H9 (cell line): ENCODE measurements at regions not wholly inside any gene's neighbourhood (a gene's known extent, or its start where the extent isn't known, plus 50 kb on each side); places are given as distances from the start of the nearest gene placed in this dataset.

Experiments used
- DNase-seq: peaks from one replicate; pipeline ENCODE4 v3.0.0-alpha.2; 2017
- H2AFZ ChIP-seq: one replicate; pipeline ENCODE4 v1.6.1; 2013; ENCODE audit warnings: mild to moderate bottlenecking, low read length, control low read depth, moderate library complexity
- H2AK5ac ChIP-seq: 2 replicates; pipeline ENCODE4 v1.6.1; 2013; ENCODE audit warnings: low read length, control low read depth, mixed read lengths; ENCODE audit not compliant: insufficient read length
- H2BK120ac ChIP-seq: one replicate; pipeline ENCODE4 v1.6.1; 2013; ENCODE audit warnings: low read depth, mild to moderate bottlenecking, low read length, control low read depth, inconsistent platforms; ENCODE audit not compliant: poor library complexity, severe bottlenecking
- H2BK12ac ChIP-seq: 2 replicates; pipeline ENCODE4 v1.6.1; 2013; ENCODE audit warnings: low read length, control low read depth, mixed read lengths, low read depth; ENCODE audit not compliant: insufficient read length
- H2BK15ac ChIP-seq: 2 replicates; pipeline ENCODE4 v1.6.1; 2013; ENCODE audit warnings: low read depth, low read length, control low read depth
- H2BK20ac ChIP-seq: one replicate; pipeline ENCODE4 v1.6.1; 2013; ENCODE audit warnings: low read depth, mild to moderate bottlenecking, low read length, control low read depth, inconsistent platforms; ENCODE audit not compliant: poor library complexity, severe bottlenecking
- H2BK5ac ChIP-seq: 2 replicates; pipeline ENCODE4 v1.6.1; 2013; ENCODE audit warnings: low read length, control low read depth, mixed read lengths; ENCODE audit not compliant: insufficient read length
- H3K14ac ChIP-seq: 2 replicates; pipeline ENCODE4 v1.6.1; 2013; ENCODE audit warnings: low read length, control low read depth; ENCODE audit not compliant: insufficient read depth
- H3K18ac ChIP-seq: 2 replicates; pipeline ENCODE4 v1.6.1; 2013; ENCODE audit warnings: low read depth, mild to moderate bottlenecking, mixed read lengths, low read length, control low read depth; ENCODE audit not compliant: insufficient read length
- H3K23ac ChIP-seq: 2 replicates; pipeline ENCODE4 v1.6.1; 2013; ENCODE audit warnings: low read length, control low read depth, mixed read lengths, low read depth; ENCODE audit not compliant: insufficient read length
- H3K23me2 ChIP-seq: 2 replicates; pipeline ENCODE4 v1.6.1; 2013; ENCODE audit warnings: low read depth, mild to moderate bottlenecking, mixed read lengths, low read length, control low read depth; ENCODE audit not compliant: insufficient read length, poor library complexity, severe bottlenecking
- H3K27ac ChIP-seq: 2 replicates; pipeline ENCODE4 v1.5.1; 2013; ENCODE audit warnings: low read length, control low read depth, mixed read lengths, low read depth; ENCODE audit not compliant: insufficient read length
- H3K27me3 ChIP-seq: 2 replicates; pipeline ENCODE4 v1.6.1; 2013; ENCODE audit warnings: low read length, control low read depth, inconsistent platforms; ENCODE audit not compliant: insufficient read depth
- H3K4ac ChIP-seq: 2 replicates; pipeline ENCODE4 v1.6.1; 2013; ENCODE audit warnings: low read depth, mild to moderate bottlenecking, control low read depth, inconsistent platforms, low read length, moderate library complexity
- H3K4me1 ChIP-seq: 2 replicates; pipeline ENCODE4 v1.6.1; 2013; ENCODE audit warnings: low read length, control low read depth, inconsistent platforms; ENCODE audit not compliant: insufficient read depth
- H3K4me2 ChIP-seq: 2 replicates; pipeline ENCODE4 v1.6.1; 2013; ENCODE audit warnings: low read length, control low read depth, mixed read lengths; ENCODE audit not compliant: insufficient read length, insufficient read depth
- H3K56ac ChIP-seq: 2 replicates; pipeline ENCODE4 v1.6.1; 2013; ENCODE audit warnings: low read depth, mild to moderate bottlenecking, mixed read lengths, low read length, control low read depth; ENCODE audit not compliant: insufficient read length
- H3K79me1 ChIP-seq: 2 replicates; pipeline ENCODE4 v1.6.1; 2013; ENCODE audit warnings: low read depth, mild to moderate bottlenecking, moderate library complexity, low read length, control low read depth, inconsistent platforms; ENCODE audit not compliant: insufficient read depth, poor library complexity, severe bottlenecking
- H3K79me2 ChIP-seq: 2 replicates; pipeline ENCODE4 v1.6.1; 2013; ENCODE audit warnings: low read length, control low read depth, inconsistent platforms; ENCODE audit not compliant: insufficient read depth
- H3K9ac ChIP-seq: 2 replicates; pipeline ENCODE4 v1.6.1; 2013; ENCODE audit warnings: low read length, control low read depth, mixed read lengths; ENCODE audit not compliant: insufficient read length; ENCODE audit errors: extremely low read depth
- H3K9me3 ChIP-seq: one replicate; pipeline ENCODE4 v1.6.1; 2013; ENCODE audit warnings: low read depth, low read length, inconsistent platforms; ENCODE audit not compliant: control insufficient read depth
- H3T11ph ChIP-seq: one replicate; pipeline ENCODE4 v1.6.1; 2013; ENCODE audit warnings: mild to moderate bottlenecking, low read length, control low read depth, inconsistent platforms
- H4K20me1 ChIP-seq: one replicate; pipeline ENCODE4 v1.6.1; 2013; ENCODE audit not compliant: control insufficient read depth, insufficient read length, insufficient read depth
- H4K5ac ChIP-seq: 2 replicates; pipeline ENCODE4 v1.6.1; 2013; ENCODE audit warnings: low read depth, mild to moderate bottlenecking, mixed read lengths, low read length, control low read depth; ENCODE audit not compliant: insufficient read length
- H4K8ac ChIP-seq: replicated peaks from 2 replicates; pipeline ENCODE4 v1.6.1; 2013; ENCODE audit warnings: low read length, control low read depth, mixed read lengths, low read depth; ENCODE audit not compliant: insufficient read length
- H4K91ac ChIP-seq: 2 replicates; pipeline ENCODE4 v1.6.1; 2013; ENCODE audit warnings: low read depth, mild to moderate bottlenecking, moderate library complexity, mixed read lengths, low read length, control low read depth; ENCODE audit not compliant: insufficient read length
- H3K27ac Mint-ChIP-seq, 3 experiments: 2 replicates in 2 of 3; 3 replicates in 1 of 3; pipeline ENCODE4 v1.8.0; 2020 to 2021; ENCODE audit warnings: mixed read lengths in 3 of 3, mild to moderate bottlenecking in 1 of 3, moderate library complexity in 1 of 3
- H3K27me3 Mint-ChIP-seq: 2 replicates; pipeline ENCODE4 v1.8.0; 2021; ENCODE audit warnings: low read depth, mild to moderate bottlenecking, moderate library complexity, mixed read lengths
- H3K36me3 Mint-ChIP-seq, 3 experiments: 2 replicates in 2 of 3; 3 replicates in 1 of 3; pipeline ENCODE4 v1.8.0; 2020 to 2021; ENCODE audit warnings: low read depth in 3 of 3, mixed read lengths in 3 of 3; ENCODE audit not compliant: insufficient read depth in 1 of 3
- H3K4me1 Mint-ChIP-seq, 2 experiments: 2 replicates each; pipeline ENCODE4 v1.8.0; 2020; ENCODE audit warnings: mixed read lengths in 2 of 2
- H3K4me3 Mint-ChIP-seq, 2 experiments: 2 replicates in 1 of 2; 3 replicates in 1 of 2; pipeline ENCODE4 v1.8.0; 2020 to 2021; ENCODE audit warnings: mild to moderate bottlenecking in 2 of 2, mixed read lengths in 2 of 2, moderate library complexity in 1 of 2
- H3K9me3 Mint-ChIP-seq, 2 experiments: 2 replicates in 1 of 2; 3 replicates in 1 of 2; pipeline ENCODE4 v1.8.0; 2020; ENCODE audit warnings: mild to moderate bottlenecking in 2 of 2, mixed read lengths in 2 of 2, moderate library complexity in 1 of 2
- CTCF ChIP-seq: fragments of 200-600 bp; sonication (generic); conservative IDR thresholded peaks from 3 replicates; pipeline ENCODE4 v1.8.0; 2021; ENCODE audit warnings: antibody characterized with exemption, mild to moderate bottlenecking
- WGBS: extraction: QIAGEN DNeasy Blood & Tissue Kit; methylation state at CpG from one replicate; pipeline ENCODE4 v1.1.7; 2013; ENCODE audit warnings: missing lambda C conversion rate, low lambda C conversion rate, mixed read lengths; ENCODE audit not compliant: insufficient read length; ENCODE audit errors: extremely low coverage; 5-methylcytosine and 5-hydroxymethylcytosine counted together

- TF ChIP-seq CTCF = no peak
- Histone ChIP-seq H3K4ac (no peak overlapping the region), H4K20me1 (no peaks in the 10 kb centered on the region), H3K79me2 (no peaks in the 10 kb centered on the region), H4K8ac (no peak overlapping the region), H3T11ph (no peak overlapping the region), H2AK5ac (no peak overlapping the region), H3K27me3 (no peaks in the 10 kb centered on the region), H3K9me3 (no peaks in the 10 kb centered on the region), H2BK15ac (no peak overlapping the region), H3K79me1 (no peaks in the 10 kb centered on the region), H3K23ac (no peak overlapping the region), H4K91ac (no peak overlapping the region), H2BK120ac (no peak overlapping the region), H2BK20ac (no peak overlapping the region), H3K27ac (no peak overlapping the region), H2BK5ac (no peak overlapping the region), H2AFZ (no peak overlapping the region), H2BK12ac (no peak overlapping the region), H4K5ac (no peak overlapping the region), H3K56ac (no peak overlapping the region), H3K9ac (no peak overlapping the region), H3K4me2 (no peak overlapping the region), H3K14ac (no peak overlapping the region), H3K18ac (no peak overlapping the region), H3K23me2 (no peaks in the 10 kb centered on the region), H3K4me1 (no peaks in the 10 kb centered on the region)
- Mint-ChIP-seq H3K27me3 (no peaks in the 10 kb centered on the region; the same call in 1 of the 2 replicates), H3K9me3 (no peaks in the 10 kb centered on the region), H3K4me3 (no peak overlapping the region), H3K4me1 (no peaks in the 10 kb centered on the region), H3K36me3 (no peaks in the 10 kb centered on the region), H3K27ac (no peak overlapping the region)
- no peak for DNase-seq
- WGBS = no CpG with 5 or more reads among the region's 4 CpGs
Observed at GRCh38 chr10:9126728-9127127, 1072.2 kb downstream of the GATA3 start.
